GM21786 (cell line): ENCODE measurements at regions not wholly inside any gene's neighbourhood (a gene's known extent, or its start where the extent isn't known, plus 50 kb on each side); places are given as distances from the start of the nearest gene placed in this dataset.
"Not testable (repeated sequence)": the region's sequence is repeated elsewhere in the genome, so short reads cannot be mapped to it uniquely, and the experiment has no call there.

ENCODE experiments used
- ATAC-seq: cut with Tn5 transposase; IDR thresholded peaks from one replicate; pipeline ENCODE4 v1.9.1; 2021; ENCODE audit not compliant: unreplicated experiment

GRCh38 chr2:105691947-105692390 lies 52.7 kb upstream of the NCK2 start:
- ATAC-seq: peak; percentile 48

GRCh38 chr2:105690566-105690965 lies 54.1 kb upstream of the NCK2 start:
- ATAC-seq: no peak

- ATAC-seq: no peak
Observed at GRCh38 chr2:105689484-105689883, 55.2 kb upstream of the NCK2 start.

- no peak for ATAC-seq
Observed at GRCh38 chr2:105688946-105689345, 55.8 kb upstream of the NCK2 start.

GRCh38 chr2:105686588-105686987 lies 58.1 kb upstream of the NCK2 start:
- ATAC-seq: no peak

- ATAC-seq: no peak
Observed at GRCh38 chr2:105683011-105683492, 61.7 kb upstream of the NCK2 start.

- no peak for ATAC-seq
Observed at GRCh38 chr2:105682401-105682800, 62.3 kb upstream of the NCK2 start.

- no peak for ATAC-seq
Observed at GRCh38 chr2:105681927-105682326, 62.8 kb upstream of the NCK2 start.

- no peak for ATAC-seq
Observed at GRCh38 chr2:105680357-105680756, 64.4 kb upstream of the NCK2 start.

GRCh38 chr2:105678346-105678745 lies 66.4 kb upstream of the NCK2 start:
- ATAC-seq: no peak

- ATAC-seq: no peak
Observed at GRCh38 chr2:105677901-105678300, 66.8 kb upstream of the NCK2 start.

GRCh38 chr2:105675841-105676240 lies 68.9 kb upstream of the NCK2 start:
- ATAC-seq: no peak

- ATAC-seq: no peak
Observed at GRCh38 chr2:105674859-105675541, 69.7 kb upstream of the NCK2 start.

- no peak for ATAC-seq
Observed at GRCh38 chr2:105674401-105674800, 70.3 kb upstream of the NCK2 start.

- no peak for ATAC-seq
Observed at GRCh38 chr2:105671156-105671555, 73.6 kb upstream of the NCK2 start.

GRCh38 chr2:105669384-105669891 lies 75.3 kb upstream of the NCK2 start:
- no peak for ATAC-seq

- no peak for ATAC-seq
Observed at GRCh38 chr2:105665480-105665879, 79.2 kb upstream of the NCK2 start.

GRCh38 chr2:105660489-105660888 lies 84.2 kb upstream of the NCK2 start:
- ATAC-seq: no peak

GRCh38 chr2:105655723-105656606 lies 88.7 kb upstream of the NCK2 start:
- not testable (repeated sequence) for ATAC-seq

GRCh38 chr2:105655244-105655643 lies 89.5 kb upstream of the NCK2 start:
- no peak for ATAC-seq

- ATAC-seq: no peak
Observed at GRCh38 chr2:105654474-105655004, 90.2 kb upstream of the NCK2 start.

- no peak for ATAC-seq
Observed at GRCh38 chr2:105653302-105653701, 91.4 kb upstream of the NCK2 start.
